ENCODE measurements at regions not wholly inside any gene's neighbourhood (a gene's known extent, or its start where the extent isn't known, plus 50 kb on each side); places are given as distances from the start of the nearest gene placed in this dataset.
A peak's percentile ranks its signal among the peaks of the same experiment; 100 is the strongest.

DNA sequence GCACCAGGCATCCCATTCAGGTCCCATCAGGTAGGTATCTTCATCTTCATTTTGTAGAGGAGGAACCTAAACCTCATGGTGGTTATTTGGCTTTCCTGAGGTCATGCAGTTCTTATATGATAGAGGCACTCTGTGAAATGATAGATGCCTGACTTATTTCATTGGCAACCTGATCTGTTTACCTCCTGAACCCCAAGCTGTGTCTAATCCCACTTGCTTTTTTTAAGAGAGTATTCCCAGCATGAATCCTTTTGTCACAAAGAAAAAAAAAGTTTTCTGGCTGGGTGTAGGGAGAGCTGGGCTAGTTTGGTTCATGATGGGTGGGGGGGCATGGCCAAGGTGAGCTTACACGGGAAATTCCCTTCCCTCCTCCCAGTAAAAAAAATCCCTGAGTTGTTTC lies 154.2 kb downstream of the TENT5C start:
- Histone ChIP-seq H4K91ac (ENCODE audit: insufficient read depth, low read depth, low read length) (no peak overlapping the region), H3K27ac (ENCODE audit: insufficient read depth, low read length) (no peak overlapping the region), H3K36me3 (ENCODE audit: control insufficient read depth, insufficient read depth, low read length) (no peaks in the 10 kb centered on the region), H2AK5ac (ENCODE audit: low read depth, low read length) (peak overlapping the region; percentile 82; the same call in 1 of the 2 replicates), H3K56ac (ENCODE audit: extremely low read depth, insufficient read depth, low read length) (no peak overlapping the region), H2BK15ac (ENCODE audit: low read depth, low read length) (peak overlapping the region; percentile 65; the same call in 1 of the 3 replicates), H2BK20ac (ENCODE audit: low read depth, low read length) (peak overlapping the region; percentile 70), H3K4ac (ENCODE audit: low read depth, low read length) (peak overlapping the region; percentile 27), H3K4me3 (ENCODE audit: insufficient read depth, low read depth, low read length) (no peak overlapping the region), H4K8ac (ENCODE audit: low read depth in 2 of 2, low read length in 2 of 2) (peak overlapping the region in 1 of 2 experiments; percentile 27; a peak in 1 of 4 replicates), H3K4me1 (ENCODE audit: control insufficient read depth, insufficient read depth, low read length) (peaks cover 4% of the 10 kb centered on the region; the same call in 1 of the 2 replicates), H3K4me2 (ENCODE audit: low read depth, low read length) (no peak overlapping the region), H2AK9ac (replicated peaks; ENCODE audit: low read depth, low read length, poor library complexity) (no peak overlapping the region), H3K18ac (ENCODE audit: low read depth, low read length) (no peak overlapping the region), H3K14ac (replicated peaks; ENCODE audit: low read depth, low read length) (0 out of 2 replicates have a peak overlapping the region, but pooled peaks have one; percentile 35), H3K9me3 (ENCODE audit: control insufficient read depth, insufficient read depth, low read length) (no peaks in the 10 kb centered on the region), H2AFZ (replicated peaks; ENCODE audit: low read length, poor library complexity) (no peak overlapping the region), H4K20me1 (ENCODE audit: insufficient read depth, low read length) (no peaks in the 10 kb centered on the region), H3K27me3 (ENCODE audit: control insufficient read depth, insufficient read depth, low read length) (no peaks in the 10 kb centered on the region), H3K79me1 (ENCODE audit: low read depth in 1 of 2, low read length in 2 of 2) (peaks cover 0 to 13% of the 10 kb centered on the region in 2 experiments; a peak in 2 of 4 replicates), H2BK120ac (ENCODE audit: low read depth, low read length) (peak overlapping the region; percentile 33; the same call in 1 of the 2 replicates), H4K5ac (ENCODE audit: low read depth, low read length) (no peak overlapping the region), H3K23ac (ENCODE audit: low read depth, low read length) (no peak overlapping the region), H3K9ac (ENCODE audit: low read depth, low read length) (no peak overlapping the region), H3K9me1 (ENCODE audit: insufficient read depth, low read length) (peaks cover 6% of the 10 kb centered on the region), H2BK5ac (ENCODE audit: low read depth, low read length, poor library complexity, severe bottlenecking) (no peak overlapping the region)
- ChIA-PET CTCF (interaction anchor here (0.6 to 2.3 kb wide), 4 partner anchors 33 to 225 kb away, joined by 3 to 14 read pairs (median 4); no protein-coding TSS in a partner anchor), POLR2A (ENCODE audit: unreplicated experiment) (no interaction called here)
- intact Hi-C loops (cut with micrococcal nuclease) = no loop called here
- DNase-seq (no peak), ATAC-seq (ENCODE audit: low read depth) (no peak)
- WGBS, 2 experiments (ENCODE audit: extremely low coverage in 2 of 2, insufficient read length in 1 of 2) = no CpG with 5 or more reads among the region's 1 CpG
- dilution Hi-C loops (cut with HindIII; ENCODE audit: low sequenced_read_pairs, unreplicated experiment) = no loop called here
- BruUV-seq (replicated peaks) = no TSS peak
- in situ Hi-C loops (cut with MboI; ENCODE audit: low sequenced_read_pairs) = loop anchor here (5.0 to 25.0 kb wide), 3 partner anchors 127 to 398 kb away; partner anchors contain the start of gene MAN1A2
- TF ChIP-seq MXI1 (IDR thresholded peaks at IDR 0.05; ENCODE audit: borderline replicate concordance, low read depth, low read length) = no peak
- TF ChIP-seq POLR2A (IDR thresholded peaks at IDR 0.05; ENCODE audit: low read depth, low read length) = no peak
- no peak for TF ChIP-seq RAD21 (IDR thresholded peaks at IDR 0.05; ENCODE audit: low read length)
- no peak for TF ChIP-seq CHD1 (IDR thresholded peaks at IDR 0.05; ENCODE audit: low read depth, low read length)
- TF ChIP-seq, protein P1, sequence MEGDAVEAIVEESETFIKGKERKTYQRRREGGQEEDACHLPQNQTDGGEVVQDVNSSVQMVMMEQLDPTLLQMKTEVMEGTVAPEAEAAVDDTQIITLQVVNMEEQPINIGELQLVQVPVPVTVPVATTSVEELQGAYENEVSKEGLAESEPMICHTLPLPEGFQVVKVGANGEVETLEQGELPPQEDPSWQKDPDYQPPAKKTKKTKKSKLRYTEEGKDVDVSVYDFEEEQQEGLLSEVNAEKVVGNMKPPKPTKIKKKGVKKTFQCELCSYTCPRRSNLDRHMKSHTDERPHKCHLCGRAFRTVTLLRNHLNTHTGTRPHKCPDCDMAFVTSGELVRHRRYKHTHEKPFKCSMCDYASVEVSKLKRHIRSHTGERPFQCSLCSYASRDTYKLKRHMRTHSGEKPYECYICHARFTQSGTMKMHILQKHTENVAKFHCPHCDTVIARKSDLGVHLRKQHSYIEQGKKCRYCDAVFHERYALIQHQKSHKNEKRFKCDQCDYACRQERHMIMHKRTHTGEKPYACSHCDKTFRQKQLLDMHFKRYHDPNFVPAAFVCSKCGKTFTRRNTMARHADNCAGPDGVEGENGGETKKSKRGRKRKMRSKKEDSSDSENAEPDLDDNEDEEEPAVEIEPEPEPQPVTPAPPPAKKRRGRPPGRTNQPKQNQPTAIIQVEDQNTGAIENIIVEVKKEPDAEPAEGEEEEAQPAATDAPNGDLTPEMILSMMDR (conservative IDR thresholded peaks at IDR 0.05; ENCODE audit: low read depth, low read length) = no peak
- TF ChIP-seq, protein P2, sequence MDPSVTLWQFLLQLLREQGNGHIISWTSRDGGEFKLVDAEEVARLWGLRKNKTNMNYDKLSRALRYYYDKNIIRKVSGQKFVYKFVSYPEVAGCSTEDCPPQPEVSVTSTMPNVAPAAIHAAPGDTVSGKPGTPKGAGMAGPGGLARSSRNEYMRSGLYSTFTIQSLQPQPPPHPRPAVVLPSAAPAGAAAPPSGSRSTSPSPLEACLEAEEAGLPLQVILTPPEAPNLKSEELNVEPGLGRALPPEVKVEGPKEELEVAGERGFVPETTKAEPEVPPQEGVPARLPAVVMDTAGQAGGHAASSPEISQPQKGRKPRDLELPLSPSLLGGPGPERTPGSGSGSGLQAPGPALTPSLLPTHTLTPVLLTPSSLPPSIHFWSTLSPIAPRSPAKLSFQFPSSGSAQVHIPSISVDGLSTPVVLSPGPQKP (IDR thresholded peaks at IDR 0.05; ENCODE audit: borderline replicate concordance, low read depth, low read length) = no peak
- TF ChIP-seq MAFK (IDR thresholded peaks at IDR 0.05; ENCODE audit: low read depth, low read length) = no peak
- TF ChIP-seq BHLHE40 (IDR thresholded peaks at IDR 0.05; ENCODE audit: low read depth, low read length) = no peak
- no peak for TF ChIP-seq SMC3 (IDR thresholded peaks at IDR 0.05; ENCODE audit: low read depth, low read length)
- no peak for TF ChIP-seq RCOR1 (IDR thresholded peaks at IDR 0.05; ENCODE audit: insufficient replicate concordance, low read length)
- TF ChIP-seq CEBPB (IDR thresholded peaks at IDR 0.05; ENCODE audit: low read depth, low read length) = no peak

Data from IMR-90 (cell line).